ENCODE measurements at regions not wholly inside any gene's neighbourhood (a gene's known extent, or its start where the extent isn't known, plus 50 kb on each side); places are given as distances from the start of the nearest gene placed in this dataset.

DNA sequence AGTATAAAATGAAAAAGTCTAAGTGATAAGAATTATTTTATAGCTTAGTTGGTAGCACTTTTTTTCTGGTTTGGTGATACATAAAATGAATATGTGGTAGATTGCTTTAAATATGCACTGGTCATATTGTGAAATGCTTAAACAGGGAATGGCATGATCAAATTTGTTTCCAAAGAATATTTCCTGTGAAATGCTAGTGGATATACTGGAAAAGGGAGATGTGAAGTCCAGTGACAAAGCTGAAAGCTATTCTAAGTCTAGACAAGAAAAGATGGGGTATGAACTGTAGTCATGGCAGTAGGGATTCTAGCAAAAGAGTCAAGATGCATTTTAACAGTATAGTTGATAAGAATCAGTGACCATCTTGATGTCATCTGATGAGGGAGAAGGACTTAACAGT, 98.9 kb upstream of the MME start:
- TF ChIP-seq, protein P1, sequence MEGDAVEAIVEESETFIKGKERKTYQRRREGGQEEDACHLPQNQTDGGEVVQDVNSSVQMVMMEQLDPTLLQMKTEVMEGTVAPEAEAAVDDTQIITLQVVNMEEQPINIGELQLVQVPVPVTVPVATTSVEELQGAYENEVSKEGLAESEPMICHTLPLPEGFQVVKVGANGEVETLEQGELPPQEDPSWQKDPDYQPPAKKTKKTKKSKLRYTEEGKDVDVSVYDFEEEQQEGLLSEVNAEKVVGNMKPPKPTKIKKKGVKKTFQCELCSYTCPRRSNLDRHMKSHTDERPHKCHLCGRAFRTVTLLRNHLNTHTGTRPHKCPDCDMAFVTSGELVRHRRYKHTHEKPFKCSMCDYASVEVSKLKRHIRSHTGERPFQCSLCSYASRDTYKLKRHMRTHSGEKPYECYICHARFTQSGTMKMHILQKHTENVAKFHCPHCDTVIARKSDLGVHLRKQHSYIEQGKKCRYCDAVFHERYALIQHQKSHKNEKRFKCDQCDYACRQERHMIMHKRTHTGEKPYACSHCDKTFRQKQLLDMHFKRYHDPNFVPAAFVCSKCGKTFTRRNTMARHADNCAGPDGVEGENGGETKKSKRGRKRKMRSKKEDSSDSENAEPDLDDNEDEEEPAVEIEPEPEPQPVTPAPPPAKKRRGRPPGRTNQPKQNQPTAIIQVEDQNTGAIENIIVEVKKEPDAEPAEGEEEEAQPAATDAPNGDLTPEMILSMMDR (IDR thresholded peaks at IDR 0.05): no peak
- TF ChIP-seq EZH2 (IDR thresholded peaks at IDR 0.05; ENCODE audit: borderline replicate concordance, insufficient read depth, low read depth, low read length, poor library complexity, severe bottlenecking): no peak

Measured in B cell (primary cell).